ENCODE measurements at regions not wholly inside any gene's neighbourhood (a gene's known extent, or its start where the extent isn't known, plus 50 kb on each side); places are given as distances from the start of the nearest gene placed in this dataset.

DNA sequence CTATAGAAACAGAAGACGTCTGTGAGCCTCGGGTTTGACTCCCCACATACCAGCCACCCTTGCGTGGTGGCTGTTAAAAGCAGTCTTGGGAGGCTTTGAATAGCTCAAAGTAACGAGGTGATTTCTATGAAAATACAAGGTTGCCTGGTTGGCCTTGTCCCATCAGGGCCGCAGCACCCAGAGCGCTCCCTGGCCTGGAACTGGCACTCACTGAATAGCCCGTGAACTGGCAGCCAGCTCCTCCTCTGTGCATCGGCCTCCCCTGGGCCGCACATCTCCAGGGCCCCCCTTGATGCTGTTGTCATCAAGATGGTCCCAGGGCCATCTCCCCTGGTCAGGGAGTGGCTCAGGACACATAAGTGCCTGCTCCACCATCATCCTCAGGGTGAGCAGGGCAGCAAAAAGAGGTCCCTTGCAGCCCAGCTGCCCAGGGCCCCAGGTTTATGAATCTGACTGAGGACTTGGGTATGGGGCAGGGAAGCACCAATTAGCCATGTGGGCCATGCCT, 144.6 kb upstream of the PPP1R26 start:
- DNase-seq (ENCODE audit: low read depth) = no peak
- H3K4me3 ChIP-seq (ENCODE audit: low read depth, low read length) = no peak overlapping the region
- TF ChIP-seq, protein P1, sequence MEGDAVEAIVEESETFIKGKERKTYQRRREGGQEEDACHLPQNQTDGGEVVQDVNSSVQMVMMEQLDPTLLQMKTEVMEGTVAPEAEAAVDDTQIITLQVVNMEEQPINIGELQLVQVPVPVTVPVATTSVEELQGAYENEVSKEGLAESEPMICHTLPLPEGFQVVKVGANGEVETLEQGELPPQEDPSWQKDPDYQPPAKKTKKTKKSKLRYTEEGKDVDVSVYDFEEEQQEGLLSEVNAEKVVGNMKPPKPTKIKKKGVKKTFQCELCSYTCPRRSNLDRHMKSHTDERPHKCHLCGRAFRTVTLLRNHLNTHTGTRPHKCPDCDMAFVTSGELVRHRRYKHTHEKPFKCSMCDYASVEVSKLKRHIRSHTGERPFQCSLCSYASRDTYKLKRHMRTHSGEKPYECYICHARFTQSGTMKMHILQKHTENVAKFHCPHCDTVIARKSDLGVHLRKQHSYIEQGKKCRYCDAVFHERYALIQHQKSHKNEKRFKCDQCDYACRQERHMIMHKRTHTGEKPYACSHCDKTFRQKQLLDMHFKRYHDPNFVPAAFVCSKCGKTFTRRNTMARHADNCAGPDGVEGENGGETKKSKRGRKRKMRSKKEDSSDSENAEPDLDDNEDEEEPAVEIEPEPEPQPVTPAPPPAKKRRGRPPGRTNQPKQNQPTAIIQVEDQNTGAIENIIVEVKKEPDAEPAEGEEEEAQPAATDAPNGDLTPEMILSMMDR (IDR thresholded peaks at IDR 0.05; ENCODE audit: insufficient read depth, low read depth, low read length) = no peak

DNA sequence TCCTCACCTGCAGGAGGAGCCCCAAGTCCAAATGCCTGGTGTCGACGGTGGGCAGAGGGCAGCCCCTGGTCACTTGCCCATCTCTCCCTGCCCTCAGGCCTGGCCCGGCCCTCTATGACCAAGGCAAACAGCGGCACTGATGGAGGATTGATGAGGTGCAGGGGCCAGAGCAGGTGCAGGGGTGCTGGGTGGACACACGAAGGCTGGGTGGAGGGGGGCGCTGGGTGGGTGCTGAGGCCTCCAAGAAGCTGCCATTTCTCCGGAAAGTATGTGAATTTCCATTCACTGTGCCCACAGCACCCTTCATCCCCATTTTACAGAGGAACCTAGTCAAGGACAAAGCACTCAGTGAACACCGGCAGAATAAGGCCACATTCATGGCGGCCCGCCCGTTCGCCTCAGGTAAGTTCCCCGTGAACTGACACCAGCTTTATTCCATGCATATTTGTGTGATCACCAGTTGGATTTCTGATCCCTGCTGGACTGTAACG, 143.8 kb upstream of the PPP1R26 start:
- TF ChIP-seq, protein P1 (IDR thresholded peaks at IDR 0.05; ENCODE audit: insufficient read depth, low read depth, low read length) = no peak
- H3K4me3 ChIP-seq (ENCODE audit: low read depth, low read length) = no peak overlapping the region
- no peak for DNase-seq (ENCODE audit: low read depth)

DNA sequence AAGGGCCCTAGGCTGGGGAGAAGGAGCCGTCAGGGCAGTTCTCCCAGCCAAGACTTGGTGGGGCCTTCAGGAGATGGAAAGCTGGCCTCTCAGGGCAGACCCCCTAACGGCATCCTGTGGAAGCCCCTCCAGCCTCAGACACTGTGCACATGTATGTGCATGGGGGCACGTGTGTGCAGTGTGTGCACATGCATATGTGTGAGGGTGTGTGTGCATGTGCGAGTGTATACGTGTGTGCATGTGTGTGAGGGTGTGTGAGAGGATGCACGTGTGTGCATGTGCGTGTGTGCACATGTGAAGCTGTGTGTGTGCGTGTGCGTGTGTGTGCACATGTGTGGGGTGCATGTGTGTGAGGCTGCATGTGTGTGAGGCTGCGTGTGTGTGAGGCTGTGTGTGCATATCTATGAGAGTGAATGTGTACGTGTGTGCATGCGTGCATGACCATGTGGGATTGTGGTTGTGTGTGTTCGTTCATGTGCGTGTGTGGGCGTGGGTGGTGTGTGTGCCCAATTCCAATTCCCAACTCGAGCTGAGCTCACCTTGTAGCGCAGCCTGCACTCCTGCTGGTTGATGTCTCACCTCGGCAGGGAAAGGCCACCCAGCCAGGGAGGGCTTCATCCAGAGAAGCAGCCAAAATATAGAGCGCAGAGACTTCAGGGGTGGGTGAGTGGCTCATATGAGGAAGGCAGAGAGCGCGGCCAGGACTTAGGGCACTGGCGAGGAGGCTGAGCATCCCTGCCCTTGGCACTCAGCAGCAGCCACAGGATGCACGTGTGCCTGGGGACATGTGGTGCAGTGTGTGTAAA, 142.7 kb upstream of the PPP1R26 start:
- TF ChIP-seq, protein P1 (IDR thresholded peaks at IDR 0.05; ENCODE audit: insufficient read depth, low read depth, low read length) = no peak
- H3K4me3 ChIP-seq (ENCODE audit: low read depth, low read length) = no peak overlapping the region
- DNase-seq (ENCODE audit: low read depth) = no peak

DNA sequence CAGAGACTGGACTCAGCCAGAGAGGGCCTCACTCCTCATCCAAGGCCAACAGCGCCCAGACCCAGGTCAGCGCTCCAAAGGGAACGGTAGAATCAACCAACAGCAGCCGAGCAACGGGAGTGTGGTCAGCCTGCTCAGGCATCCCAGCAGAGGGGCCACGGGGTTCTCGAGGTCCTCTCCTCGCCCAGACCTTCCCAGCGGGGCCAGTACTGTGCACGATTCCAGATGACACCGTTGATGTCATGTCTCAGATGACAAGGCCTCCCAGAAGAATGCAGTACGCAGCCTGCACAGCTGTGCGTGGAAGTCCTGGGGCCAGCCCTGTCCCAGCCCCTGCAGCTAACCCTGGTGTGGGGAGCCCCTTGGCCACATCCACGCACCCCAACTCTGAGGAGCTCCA, 141.0 kb upstream of the PPP1R26 start:
- DNase-seq (ENCODE audit: low read depth) = no peak
- TF ChIP-seq, protein P1 (IDR thresholded peaks at IDR 0.05; ENCODE audit: insufficient read depth, low read depth, low read length) = no peak

DNA sequence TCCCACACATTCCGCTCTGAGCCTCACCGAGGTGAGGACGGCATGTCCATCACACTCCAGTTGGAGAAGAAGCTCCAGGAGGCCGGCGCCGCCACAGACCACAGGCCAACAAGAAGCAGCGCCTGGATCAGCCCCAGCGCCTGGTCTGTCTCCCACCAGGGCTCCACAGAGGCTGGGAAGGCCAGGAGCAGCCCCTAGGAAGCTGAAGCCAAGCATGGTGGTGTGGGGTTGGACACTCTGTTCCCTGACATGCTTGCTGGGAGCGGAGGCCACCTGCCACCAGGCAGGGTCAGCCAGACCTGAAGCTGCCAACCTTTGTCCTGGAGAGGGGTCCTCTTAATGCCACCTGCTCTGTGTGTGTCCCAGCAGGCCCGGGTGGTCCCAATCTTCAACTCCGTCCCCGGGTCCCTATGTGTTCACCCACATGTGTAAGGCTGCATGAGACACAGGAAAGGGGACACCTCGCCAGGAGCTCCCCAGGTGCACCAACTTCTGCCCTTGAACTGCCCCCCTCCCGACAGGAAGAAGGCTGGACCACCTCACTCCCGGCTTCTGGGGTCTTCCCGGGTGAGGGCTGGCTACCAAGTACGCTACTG, 140.1 kb upstream of the PPP1R26 start:
- H3K4me3 ChIP-seq (ENCODE audit: low read depth, low read length) = no peak overlapping the region
- TF ChIP-seq, protein P1 (IDR thresholded peaks at IDR 0.05; ENCODE audit: insufficient read depth, low read depth, low read length) = no peak
- DNase-seq (ENCODE audit: low read depth) = no peak

More for the DNA sequence above, 141.0 kb upstream of the PPP1R26 start:
- H3K4me3 ChIP-seq (ENCODE audit: low read depth, low read length) = no peak overlapping the region

DNA sequence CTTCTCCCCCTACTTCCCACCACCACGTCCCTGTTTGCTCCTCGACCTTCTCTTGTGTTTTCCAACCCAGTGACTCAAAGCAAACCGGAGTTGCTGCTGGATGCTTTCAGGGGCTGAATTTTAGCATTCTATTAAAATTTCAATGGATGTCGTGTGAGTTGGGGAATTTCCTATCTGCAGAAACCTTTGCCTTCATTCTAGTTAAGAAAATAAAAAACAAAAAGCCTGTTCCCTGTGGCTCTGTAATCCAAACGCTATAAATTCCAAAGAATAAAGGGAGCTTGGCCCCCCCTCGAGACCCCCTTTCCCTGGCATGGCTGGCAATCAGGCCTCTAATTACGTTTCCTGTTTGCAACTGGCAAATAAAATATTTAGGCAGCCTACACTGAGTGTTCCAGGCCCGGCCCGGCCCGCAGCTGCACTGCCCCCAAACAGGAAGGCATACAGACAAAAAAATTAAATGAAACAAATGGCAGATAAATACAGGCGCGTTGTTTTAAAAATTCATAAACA, 139.4 kb upstream of the PPP1R26 start:
- H3K4me3 ChIP-seq (ENCODE audit: low read depth, low read length) = no peak overlapping the region
- TF ChIP-seq, protein P1 (IDR thresholded peaks at IDR 0.05; ENCODE audit: insufficient read depth, low read depth, low read length) = no peak
- DNase-seq (ENCODE audit: low read depth) = no peak
